CD4-positive, alpha-beta T cell treated with Interferon gamma for 1 hour (primary cell): ENCODE measurements at regions not wholly inside any gene's neighbourhood (a gene's known extent, or its start where the extent isn't known, plus 50 kb on each side); places are given as distances from the start of the nearest gene placed in this dataset.

Experiments
- DNase-seq: peaks from one replicate; pipeline ENCODE4 v3.0.0-alpha.2; 2020

DNA sequence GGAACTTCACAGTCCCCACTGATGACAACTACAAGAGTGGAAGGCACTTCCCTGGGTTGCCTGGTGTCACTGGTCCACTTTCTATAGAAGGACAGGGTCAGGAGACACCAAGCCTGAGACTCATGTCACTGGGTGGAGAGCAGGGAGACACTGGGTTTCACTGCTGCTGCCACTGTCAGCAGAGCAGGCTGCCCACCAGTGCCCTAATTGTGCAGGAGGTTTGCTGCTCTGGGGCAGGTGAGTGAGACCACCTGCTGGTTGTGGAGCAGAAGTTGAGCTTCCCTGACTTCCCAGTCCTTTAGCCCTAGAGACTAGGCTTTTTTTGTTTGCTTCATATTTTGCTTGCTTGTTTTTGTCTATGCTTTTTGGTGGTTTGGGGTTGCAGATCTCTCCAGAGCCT is 528.4 kb upstream of the RGMA start:
- no peak for DNase-seq

DNA sequence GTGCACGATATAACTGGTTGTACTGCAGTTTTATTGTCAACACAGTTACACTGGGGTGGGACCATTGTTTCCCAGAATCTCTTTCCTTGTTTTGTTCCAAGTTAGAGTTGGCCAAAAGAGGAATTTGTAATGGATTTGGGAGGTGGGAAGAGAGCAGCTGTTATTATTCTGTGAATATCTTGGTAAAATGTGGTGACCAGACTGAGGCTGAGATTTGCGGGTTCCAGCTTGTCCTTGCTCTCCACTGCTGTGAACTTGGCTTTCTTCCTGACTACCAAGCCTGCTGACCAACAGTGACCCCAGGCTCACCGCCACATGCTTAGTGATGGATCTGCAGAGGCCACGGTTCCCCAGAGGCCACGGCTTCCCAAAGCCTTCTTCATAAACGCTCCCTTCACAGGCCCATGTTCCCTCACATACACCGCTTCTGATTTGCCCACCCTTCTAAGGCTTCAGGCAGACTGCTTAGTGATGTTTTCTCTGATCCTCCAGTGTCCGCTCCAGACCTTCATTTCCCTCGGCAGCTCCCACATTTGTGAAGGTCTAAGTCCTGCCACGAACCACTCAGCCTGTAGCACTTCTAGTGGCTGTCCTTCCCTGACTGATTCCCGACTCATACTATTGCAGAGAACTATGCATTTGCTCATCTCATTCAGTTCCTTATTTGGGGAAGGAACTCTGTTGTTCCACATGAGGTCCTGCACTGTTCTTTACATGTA is 525.5 kb upstream of the RGMA start:
- DNase-seq, result no peak

DNA sequence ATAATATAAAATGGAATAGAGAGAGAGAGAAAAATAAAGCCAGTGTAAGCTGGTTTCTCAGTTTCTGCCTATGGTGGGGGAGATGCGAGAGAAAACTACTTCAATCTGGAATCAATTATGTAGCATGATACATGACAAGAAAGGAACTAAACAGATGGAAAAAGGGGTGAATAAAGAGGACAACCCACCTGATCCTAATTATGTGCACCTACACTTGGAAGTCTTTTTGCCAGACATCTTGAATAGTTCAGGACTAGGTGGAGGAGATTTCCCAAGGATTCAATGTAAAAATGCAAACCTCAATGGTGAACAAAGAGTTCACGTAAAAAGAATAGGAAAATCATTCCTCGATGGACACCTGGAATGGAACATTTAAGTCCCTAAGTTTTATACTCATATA is 524.4 kb upstream of the RGMA start:
- no peak for DNase-seq

DNA sequence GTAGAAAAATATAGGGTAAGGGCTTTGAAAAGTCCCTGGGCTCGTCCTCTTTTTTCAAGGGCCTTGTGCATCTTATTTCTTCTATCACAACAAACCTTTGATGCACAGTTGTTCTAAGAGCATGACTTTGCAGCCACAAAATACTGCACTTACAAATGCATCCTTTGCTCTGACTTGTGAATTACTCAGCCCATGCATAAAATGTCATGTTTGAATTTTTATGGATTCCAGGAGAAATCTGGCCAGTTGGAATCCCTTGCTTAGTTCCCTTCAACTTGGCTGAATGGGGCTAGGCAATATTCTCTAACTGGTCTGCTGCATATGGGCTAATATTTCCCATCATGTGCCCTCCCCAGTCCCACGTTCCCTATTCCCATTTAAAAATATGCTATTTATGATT is 523.9 kb upstream of the RGMA start:
- no peak for DNase-seq

DNA sequence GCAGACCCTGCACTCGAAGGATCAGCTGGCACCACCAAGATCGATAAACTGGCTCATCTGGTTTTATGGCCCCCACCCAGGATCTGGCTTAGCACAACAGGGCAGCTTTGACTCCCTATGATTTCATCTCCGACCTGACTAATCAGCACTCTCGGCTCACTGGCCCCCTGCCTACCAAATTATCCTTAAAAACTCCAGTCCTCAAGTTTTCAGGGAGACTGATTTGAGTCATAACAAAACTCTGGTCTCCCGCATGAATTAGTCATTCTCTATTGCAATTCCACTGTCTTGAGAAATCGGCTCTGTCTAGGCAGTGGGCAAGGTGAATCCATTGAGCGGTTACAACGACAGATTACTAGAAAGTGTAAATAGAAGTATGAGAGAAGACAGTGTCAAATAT is 521.9 kb upstream of the RGMA start:
- no peak for DNase-seq

DNA sequence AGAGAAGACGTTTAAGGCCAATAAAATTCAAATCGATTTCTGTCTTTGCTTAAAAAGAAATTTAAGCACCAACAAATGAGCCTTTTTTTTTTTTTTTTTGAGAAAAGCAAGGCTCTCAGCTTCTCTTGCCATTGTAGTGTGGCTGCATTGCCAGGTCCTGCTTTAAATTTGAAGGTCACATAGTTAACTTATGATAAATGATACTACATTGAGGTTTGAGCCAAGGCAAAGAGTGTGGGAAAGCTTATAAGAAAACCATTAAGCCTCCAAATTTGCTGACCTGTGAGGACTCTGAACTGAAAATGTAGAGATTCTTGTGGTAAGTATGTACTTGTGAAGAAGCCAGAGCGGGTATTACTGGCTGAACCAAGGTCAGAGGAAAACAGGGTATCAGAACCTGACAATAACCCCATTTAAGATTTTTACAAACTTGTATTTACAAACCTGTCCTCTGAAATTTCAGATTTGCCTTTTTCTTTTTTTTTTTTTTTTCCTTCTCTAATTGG is 519.7 kb upstream of the RGMA start:
- DNase-seq, result no peak

DNA sequence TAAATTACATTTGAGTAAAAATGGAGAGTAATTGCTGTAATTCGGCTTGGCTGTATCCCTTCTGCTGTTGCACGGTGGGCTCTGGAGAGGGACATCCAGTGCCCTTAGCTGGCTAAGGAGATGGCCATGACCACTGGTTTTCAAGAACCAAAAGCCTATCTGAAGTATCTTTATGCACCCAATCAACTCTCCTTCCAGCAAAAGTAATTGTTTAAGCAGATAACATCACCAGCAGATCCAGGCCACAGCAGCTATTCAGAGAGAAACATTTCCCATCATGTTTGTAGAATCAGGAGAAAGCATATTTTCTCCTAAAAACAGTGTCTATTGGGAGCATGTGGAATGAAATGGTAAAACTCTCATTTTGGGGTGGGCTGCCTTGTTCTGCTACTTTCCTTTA is 514.5 kb upstream of the RGMA start:
- no peak for DNase-seq

DNA sequence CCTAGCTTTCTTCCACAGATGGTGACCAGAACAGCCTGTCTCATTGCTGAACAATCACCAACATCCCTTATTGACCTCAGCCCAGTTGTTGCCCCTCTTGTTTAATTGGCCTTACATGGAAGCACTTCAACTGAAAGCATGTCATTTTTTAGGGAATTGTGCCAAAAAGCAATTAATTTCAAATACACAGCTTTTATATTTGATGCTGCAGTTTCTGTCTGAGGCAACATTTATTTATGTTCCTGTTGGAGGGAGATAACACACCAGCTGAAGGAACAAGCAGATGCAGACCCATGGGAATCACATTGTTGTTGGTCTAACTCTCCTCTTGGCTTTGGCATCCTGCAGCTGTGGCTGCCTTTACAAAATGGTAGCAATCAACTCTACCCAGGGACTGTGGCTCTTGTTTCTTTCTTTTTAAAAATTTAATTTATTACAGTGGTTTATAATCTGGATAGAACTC is 498.1 kb upstream of the RGMA start:
- no peak for DNase-seq

DNA sequence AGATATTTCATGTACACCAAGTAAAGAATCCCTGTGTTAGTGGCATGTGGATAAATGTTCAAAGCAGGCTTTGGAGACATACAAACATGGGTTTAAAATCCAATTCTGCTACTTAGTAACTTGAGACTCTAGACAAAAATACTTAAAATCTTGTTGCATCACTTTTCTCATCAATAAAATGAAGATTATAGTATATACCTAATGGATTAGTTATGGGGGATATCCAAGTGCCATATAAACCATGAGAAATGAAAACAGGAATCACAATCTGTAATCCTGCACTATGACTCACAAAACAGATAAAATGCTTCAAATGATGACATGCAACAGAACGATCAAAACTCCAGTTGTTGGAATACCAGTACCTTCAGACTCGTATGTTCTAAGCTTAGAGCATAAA is 496.0 kb upstream of the RGMA start:
- no peak for DNase-seq

DNA sequence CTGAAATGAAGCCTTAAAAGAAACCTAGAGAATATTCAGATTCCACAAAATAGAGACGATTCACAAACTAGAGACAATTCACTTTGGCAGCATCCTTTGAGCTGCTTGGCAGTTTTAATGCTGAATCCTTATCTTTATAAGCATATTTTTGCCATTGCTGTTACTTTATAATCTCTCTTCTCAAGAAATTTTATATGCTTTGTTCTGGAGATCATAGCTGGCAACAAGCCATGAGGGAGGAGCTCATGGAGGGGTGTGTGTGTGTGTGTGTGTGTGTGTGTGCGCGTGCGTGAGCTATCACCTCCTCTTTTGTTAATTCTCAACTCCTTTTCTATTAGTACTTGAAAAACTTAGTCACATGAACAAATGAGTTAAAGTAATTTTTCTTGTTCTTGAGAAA is 495.0 kb upstream of the RGMA start:
- DNase-seq, result no peak

DNA sequence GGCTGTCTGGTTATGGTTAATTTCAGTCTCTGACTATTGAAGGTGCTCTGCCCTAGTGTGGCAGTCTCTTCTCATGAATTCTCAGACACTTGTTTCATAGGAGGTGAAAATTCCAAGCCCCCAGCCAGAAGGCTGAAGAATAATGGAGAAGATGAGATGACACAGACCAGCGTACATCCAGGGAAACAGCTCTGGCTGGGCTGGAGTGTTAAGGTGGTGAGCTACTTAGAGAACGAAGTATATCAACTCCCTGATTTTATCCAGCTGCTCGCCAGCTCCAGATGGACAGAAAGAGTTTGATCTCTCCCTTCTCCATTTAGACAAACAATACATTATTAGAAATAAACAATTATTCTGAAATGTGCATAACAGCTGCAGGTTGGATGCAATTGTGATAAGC is 494.5 kb upstream of the RGMA start:
- no peak for DNase-seq

DNA sequence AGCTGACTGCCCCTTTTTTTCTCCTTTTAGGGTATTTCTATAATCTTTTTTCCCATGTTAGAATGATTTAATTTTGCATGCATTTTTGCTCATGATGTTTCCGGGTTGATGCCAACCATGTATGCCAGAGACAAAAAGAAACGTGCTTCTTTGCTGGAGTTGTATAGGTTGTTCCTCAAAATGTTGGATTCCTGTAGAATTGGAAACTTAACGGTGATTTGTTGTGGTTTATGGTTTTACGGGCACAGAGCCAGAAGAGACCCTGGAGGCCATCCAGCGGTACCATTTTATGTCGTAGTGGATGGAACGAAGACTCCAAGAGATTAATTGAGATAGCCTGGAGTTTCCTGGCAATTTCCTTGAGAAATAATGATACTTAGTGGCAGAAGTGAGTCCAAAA is 481.5 kb upstream of the RGMA start:
- no peak for DNase-seq

DNA sequence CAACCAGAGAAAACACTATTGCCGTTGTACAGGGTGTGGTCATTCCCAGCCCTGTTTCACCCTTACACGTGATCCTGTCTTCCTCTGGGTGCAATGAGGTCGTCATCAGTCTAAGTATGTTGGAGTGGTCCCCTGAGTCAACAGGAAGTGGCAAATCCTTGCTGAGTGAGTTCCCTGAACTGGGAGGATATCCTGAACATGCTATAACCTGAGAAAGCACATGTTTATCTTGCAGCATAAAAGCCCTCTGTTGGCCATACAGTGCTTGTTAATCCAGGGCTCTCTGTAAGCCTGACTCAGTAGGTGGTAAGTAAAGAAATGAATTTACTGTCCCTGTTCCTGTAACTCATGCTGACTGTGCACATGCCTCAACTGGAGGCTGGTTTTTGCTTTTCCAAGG is 477.8 kb upstream of the RGMA start:
- no peak for DNase-seq

DNA sequence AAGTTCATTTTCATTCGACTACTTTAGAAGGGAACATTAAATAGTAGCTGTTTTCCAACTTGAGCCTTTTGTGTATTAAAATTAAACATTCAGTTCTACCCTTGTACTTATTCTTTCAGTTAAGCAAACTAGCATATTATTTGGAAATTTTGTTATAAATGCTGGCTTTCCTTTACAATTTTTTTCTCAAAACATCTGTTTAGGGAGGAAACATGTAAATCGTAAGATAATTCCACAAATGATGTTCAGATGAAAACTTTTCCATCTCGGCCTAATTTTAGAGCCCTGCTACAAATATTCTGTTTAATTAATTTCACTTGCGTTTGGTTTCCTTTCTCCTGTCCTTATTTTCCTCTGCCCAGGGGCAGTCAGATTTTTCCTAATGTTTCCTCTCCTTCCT is 476.2 kb upstream of the RGMA start:
- no peak for DNase-seq

DNA sequence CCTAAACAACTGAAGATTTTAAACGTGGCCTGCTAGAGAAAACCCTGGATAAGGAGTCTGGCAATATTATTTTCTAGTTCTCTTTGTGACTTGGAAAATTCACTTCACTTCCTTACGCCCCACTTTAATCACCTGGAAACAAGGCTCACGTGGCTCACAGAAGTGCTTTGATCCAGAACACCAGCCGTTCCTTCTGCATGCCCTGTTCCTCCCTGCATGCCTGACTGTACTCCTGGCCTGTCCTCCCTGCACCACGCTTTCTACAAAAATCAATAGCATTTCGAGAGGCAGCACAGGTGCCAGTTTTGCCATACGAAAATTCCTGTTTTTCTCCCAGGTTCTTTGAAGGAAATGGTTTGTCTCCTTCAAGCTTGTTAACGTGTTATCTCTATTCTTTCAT is 474.2 kb upstream of the RGMA start:
- no peak for DNase-seq

DNA sequence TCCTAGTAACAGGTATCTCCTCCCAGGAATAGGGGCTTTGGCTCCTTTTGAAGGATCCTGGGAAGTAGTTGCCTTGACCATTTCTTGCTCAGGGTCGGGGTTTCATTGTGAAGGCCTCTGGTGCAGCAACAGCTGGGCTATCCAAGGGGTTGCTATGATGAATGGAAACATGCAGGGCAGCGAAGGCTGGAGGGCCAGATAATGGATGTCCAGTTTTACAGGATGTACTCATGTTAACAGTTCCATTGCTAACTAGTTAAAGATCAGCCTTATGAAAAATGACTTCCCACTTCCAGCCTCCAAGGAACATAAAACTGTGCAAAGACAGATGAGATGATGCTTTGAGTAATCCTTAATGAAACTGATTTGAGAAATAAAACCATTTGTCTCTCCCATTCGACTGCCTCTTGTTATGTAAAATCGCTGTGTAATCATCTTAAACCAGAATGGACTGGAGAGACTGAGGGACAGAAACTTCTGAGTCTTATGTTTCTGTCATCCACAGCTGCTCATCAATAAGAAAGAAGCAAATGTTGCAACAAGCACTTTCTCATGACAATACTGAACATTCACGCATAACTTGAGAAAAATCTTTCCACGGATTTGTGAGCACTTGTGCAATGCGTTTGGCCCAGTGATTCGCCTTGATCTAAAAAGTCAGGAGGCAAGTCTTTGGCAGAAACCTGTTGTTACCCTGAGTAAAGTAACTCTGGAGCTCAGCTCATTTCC is 473.5 kb upstream of the RGMA start:
- no peak for DNase-seq

DNA sequence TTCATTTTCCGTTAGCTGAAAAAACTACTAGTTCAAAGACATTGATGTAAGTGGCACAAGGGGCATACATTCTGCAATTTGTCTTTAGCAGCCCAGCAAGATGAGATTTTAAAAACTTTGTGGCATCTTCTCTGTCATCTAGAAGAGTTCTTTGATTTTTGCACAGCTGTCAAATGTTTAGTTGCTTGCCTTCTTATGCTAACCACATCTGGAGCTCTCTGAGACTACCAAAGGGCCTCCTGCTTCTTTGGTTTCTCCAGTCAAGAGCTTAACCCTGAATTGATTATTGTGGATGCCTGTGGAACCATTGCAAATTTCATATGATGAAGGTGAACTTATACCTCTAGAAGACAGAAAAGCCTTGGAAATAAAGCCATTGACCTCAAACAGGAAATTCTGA is 468.7 kb upstream of the RGMA start:
- no peak for DNase-seq

DNA sequence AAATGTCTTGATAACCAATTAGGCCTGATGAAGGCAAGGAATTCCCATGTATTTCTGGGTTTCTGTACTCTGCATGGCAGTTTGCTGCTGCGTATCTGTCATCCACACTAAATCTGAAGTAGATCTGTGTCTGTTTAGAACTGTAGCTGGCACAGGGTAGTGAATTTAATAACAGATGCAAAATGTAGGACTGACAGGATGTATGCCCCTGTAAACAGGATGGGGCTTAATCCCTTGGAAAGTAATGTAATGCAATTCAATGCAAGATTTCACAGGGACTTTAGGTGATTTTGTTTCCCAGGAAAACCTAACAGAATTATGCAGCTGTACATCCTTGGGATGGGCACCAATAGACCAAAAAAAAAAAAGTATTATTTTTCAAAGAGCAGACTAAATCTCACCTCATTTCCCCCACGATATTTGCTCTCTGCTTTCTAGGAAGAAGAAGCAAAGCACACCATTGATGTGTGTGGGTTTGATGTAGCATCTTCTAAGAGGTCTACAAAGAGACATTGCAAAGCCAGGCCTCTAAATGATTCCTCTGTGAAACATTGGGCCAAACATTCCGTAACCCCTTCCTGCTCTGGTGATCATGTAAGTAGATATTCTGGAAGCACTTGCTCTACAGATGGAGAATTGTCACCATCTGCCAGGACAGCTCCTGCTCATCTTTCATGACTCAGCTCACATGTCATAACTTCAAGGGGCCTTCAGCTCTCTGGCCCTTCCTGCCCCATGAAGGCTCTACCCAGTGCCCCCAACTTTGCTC is 464.3 kb upstream of the RGMA start:
- no peak for DNase-seq

DNA sequence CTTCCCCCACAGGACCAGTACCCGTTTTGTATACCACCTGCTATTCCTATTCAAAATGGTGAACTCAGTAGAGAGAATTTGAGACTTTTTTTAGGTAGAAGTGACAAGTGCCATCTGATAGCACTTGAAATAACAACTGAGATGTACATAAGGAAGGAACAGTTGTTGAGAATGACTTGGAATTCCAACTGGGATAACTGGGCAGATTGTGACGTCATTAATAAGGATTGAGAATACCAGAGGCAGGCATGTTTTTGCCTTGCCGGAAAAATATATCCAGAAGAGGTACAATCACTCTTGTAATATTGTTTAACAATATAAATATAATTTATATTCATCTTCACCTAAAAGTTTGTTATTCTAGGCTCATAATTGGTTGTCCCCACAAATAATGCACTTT is 454.1 kb upstream of the RGMA start:
- no peak for DNase-seq

DNA sequence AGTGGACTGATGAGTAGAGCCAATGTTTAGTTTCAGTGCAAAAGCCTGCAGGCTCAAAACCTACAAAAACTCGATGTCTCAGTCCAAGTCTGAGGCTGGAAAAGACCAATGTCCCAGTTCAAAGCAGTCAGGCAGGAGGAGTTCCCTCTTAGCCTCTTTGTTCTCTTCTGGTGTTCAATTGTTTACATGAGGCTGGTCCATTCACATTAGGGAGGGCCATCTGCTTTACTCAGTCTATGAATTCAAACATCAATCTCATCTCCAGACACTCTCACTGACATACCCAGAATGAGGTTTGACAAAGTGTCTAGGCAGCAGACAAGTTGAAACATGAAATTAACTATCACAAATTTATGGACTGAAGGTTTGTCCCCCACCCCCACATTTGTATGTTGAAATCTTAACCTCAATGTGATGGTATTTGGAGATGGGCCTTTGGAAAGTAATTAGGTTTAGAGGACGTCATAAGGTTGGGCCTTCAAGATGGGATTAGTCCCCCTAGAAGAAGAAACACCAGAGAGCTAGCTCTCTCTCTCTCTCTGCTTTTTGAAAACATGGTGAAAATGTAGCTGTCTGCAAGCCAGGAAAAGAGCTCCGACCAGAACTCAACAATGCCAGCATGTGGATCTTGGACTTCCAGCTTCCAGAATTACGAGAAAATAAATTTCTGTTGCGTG is 438.5 kb upstream of the RGMA start:
- DNase-seq, result no peak

DNA sequence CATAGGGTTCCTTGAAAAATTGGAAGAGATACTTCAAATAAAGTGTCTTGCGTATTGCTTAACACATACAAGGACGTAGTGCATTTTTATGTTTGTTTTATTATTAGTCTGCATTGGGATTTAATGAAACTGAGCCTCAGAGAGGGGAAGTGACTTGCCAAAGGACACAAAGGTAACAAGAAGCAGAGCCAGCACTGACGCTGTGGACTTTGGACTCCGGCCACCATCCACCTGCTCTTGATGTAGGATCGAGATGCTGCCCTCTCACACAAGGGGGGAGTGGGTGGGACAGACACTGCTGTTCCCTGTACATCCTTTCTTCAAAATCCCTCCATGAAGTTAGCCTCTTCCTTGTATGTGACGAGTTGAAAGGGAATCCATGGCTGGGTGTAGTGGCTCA is 435.4 kb upstream of the RGMA start:
- no peak for DNase-seq

DNA sequence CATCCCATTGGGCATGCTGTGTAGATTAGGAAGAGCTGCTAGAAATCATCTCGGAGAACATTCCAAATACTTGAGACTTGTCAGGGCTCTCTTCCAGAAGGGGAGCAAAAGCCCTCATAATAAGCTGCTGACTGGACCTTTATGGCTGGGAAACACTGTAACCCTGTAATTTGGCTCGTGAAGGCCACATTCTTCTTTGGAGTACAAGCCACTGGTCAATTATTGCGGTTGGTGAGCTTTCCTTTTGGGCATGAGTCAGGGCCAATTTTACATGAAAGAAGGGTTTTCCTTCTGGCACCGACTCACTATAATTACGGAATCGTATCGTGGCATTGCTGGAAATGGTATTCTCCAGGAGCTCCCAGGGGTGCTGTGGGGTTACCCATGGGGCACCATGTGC is 434.5 kb upstream of the RGMA start:
- DNase-seq, result no peak

DNA sequence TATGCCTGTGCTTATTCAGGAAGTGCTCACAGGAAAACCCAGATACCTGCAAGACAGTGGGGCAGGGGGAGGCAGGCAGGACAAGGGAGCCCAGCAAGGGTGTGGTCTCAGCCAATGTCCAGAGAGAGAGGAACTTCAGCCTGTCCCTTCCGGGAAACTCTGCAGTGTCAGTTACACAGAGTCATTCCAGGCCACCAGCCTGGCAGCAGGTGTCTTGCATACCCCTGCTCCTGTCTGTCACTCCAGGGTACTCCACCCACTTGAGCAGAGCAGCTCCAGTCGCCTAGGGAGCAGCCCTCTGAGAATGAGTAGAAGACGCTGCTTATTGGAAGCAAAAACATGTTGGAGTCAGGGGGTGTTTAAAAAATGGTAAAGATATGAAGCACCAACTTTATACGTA is 431.2 kb upstream of the RGMA start:
- no peak for DNase-seq
